NT2/D1 (cell line): ENCODE measurements at regions not wholly inside any gene's neighbourhood (a gene's known extent, or its start where the extent isn't known, plus 50 kb on each side); places are given as distances from the start of the nearest gene placed in this dataset.

Experiments
- SUZ12 ChIP-seq: IDR thresholded peaks from 2 replicates; pipeline ENCODE4 v1.6.1; 2011; ENCODE audit not compliant: insufficient read length, insufficient read depth; ENCODE audit errors: extremely low read depth
- YY1 ChIP-seq: IDR thresholded peaks from 2 replicates; pipeline ENCODE4 v1.6.1; 2011; ENCODE audit not compliant: insufficient read length, insufficient read depth

DNA sequence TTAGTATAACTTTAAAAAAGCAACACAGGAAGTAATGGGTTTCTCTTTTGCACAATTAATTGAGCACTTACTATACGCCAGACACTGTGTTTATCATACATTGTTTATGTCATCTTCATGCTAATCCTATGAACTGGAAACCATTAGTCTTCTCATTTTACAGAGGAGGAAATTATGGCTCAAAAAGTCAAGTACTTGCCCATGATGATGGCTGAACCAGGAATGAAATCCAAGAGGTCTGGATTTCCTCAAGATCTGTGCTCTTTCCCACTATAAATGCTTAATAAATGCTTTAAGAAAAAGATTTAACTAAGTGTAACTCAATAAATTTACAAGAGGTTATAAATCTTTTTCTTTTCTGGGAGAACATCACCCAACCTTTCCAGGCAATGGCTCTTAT lies 303.7 kb upstream of the RRP15 start:
- no peak for TF ChIP-seq SUZ12
- TF ChIP-seq YY1, result no peak
